DMS114 treated with DMSO at 0.1 percent for 48 hours (cell line): ENCODE measurements at regions not wholly inside any gene's neighbourhood (a gene's known extent, or its start where the extent isn't known, plus 50 kb on each side); places are given as distances from the start of the nearest gene placed in this dataset.
"Not testable (repeated sequence)": the region's sequence is repeated elsewhere in the genome, so short reads cannot be mapped to it uniquely, and the experiment has no call there.

Experiments used
- DNase-seq: peaks from one replicate; lab custom pipeline; 2025; ENCODE audit not compliant: unreplicated experiment; lab: John Stamatoyannopoulos, UW

GRCh38 chr14:54010981-54011380, 54.4 kb upstream of the BMP4 start:
- no peak for DNase-seq

- no peak for DNase-seq
Observed at GRCh38 chr14:54023027-54023426, 66.4 kb upstream of the BMP4 start.

GRCh38 chr14:54025661-54026060, 69.0 kb upstream of the BMP4 start:
- no peak for DNase-seq

- DNase-seq = no peak
Observed at GRCh38 chr14:54026671-54027070, 70.0 kb upstream of the BMP4 start.

GRCh38 chr14:54030996-54031395, 74.4 kb upstream of the BMP4 start:
- not testable (repeated sequence) for DNase-seq

GRCh38 chr14:54033285-54033684, 76.7 kb upstream of the BMP4 start:
- not testable (repeated sequence) for DNase-seq

GRCh38 chr14:54038724-54039123, 82.1 kb upstream of the BMP4 start:
- DNase-seq = no peak

- no peak for DNase-seq
Observed at GRCh38 chr14:54039311-54039710, 82.7 kb upstream of the BMP4 start.

- DNase-seq = no peak
Observed at GRCh38 chr14:54040846-54041245, 84.2 kb upstream of the BMP4 start.

- DNase-seq = no peak
Observed at GRCh38 chr14:54046250-54046649, 89.6 kb upstream of the BMP4 start.

- DNase-seq = no peak
Observed at GRCh38 chr14:54047645-54048308, 91.2 kb upstream of the BMP4 start.

- no peak for DNase-seq
Observed at GRCh38 chr14:54048311-54048710, 91.7 kb upstream of the BMP4 start.

- no peak for DNase-seq
Observed at GRCh38 chr14:54048736-54049135, 92.1 kb upstream of the BMP4 start.

GRCh38 chr14:54050759-54051158, 94.1 kb upstream of the BMP4 start:
- no peak for DNase-seq

GRCh38 chr14:54052696-54053385, 96.2 kb upstream of the BMP4 start:
- DNase-seq = no peak

GRCh38 chr14:54053386-54053745, 96.7 kb upstream of the BMP4 start:
- DNase-seq = no peak

- DNase-seq = no peak
Observed at GRCh38 chr14:54058505-54058904, 101.9 kb upstream of the BMP4 start.

GRCh38 chr14:54083549-54084239, 127.1 kb upstream of the BMP4 start:
- DNase-seq = no peak

- no peak for DNase-seq
Observed at GRCh38 chr14:54085232-54085761, 128.7 kb upstream of the BMP4 start.

GRCh38 chr14:54085841-54086240, 129.2 kb upstream of the BMP4 start:
- no peak for DNase-seq

- no peak for DNase-seq
Observed at GRCh38 chr14:54086767-54087166, 130.1 kb upstream of the BMP4 start.

GRCh38 chr14:54087376-54087775, 130.8 kb upstream of the BMP4 start:
- DNase-seq = no peak
